BE2C (cell line): ENCODE measurements at regions not wholly inside any gene's neighbourhood (a gene's known extent, or its start where the extent isn't known, plus 50 kb on each side); places are given as distances from the start of the nearest gene placed in this dataset.

Experiments
- DNase-seq: peaks from one replicate; pipeline ENCODE4 v3.0.0-alpha.2; 2020
- H3K27me3 ChIP-seq: fragments of 250-450 bp; sonication (Bioruptor Pico); 2 replicates; pipeline ENCODE4 v1.5.1; 2020; ENCODE audit warnings: mild to moderate bottlenecking
- H3K36me3 ChIP-seq: fragments of 250-450 bp; sonication (Bioruptor Pico); 2 replicates; pipeline ENCODE4 v1.5.1; 2020; ENCODE audit warnings: mild to moderate bottlenecking
- H3K4me1 ChIP-seq: fragments of 250-450 bp; sonication (Bioruptor Pico); 2 replicates; pipeline ENCODE4 v1.5.1; 2020
- H3K4me3 ChIP-seq: 2 replicates; pipeline ENCODE4 v1.5.1; 2011; ENCODE audit warnings: low read depth, low read length
- H3K9me3 ChIP-seq: fragments of 250-450 bp; sonication (Bioruptor Pico); 2 replicates; pipeline ENCODE4 v1.5.1; 2020
- TF ChIP-seq, protein P1 (sequence below): IDR thresholded peaks from 2 replicates; pipeline ENCODE4 v1.5.1; 2012; ENCODE audit warnings: mild to moderate bottlenecking, low read depth, low read length

DNA sequence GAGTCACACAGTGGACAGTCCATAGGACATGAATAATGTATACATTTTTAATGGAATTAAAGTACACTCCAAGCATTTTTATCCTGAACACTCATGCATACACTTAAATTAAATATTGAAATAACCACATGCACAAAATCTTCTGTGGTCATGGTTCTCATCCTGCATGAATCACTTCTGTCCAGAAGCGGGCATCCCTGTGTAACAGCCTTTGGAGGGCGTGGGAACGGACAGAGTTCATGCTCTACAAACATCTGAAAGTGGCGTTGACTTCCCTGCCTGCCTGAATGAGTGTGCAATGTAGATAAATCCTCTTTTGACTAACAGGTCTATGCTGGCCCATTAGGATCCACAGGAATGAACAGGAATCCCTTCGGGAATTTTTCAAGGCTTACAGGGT lies 780.2 kb downstream of the BRD1 start:
- Histone ChIP-seq H3K4me1 (no peaks in the 10 kb centered on the region), H3K27me3 (no peaks in the 10 kb centered on the region), H3K9me3 (no peaks in the 10 kb centered on the region; the same call in 1 of the 2 replicates), H3K4me3 (no peak overlapping the region), H3K36me3 (no peaks in the 10 kb centered on the region)
- DNase-seq = no peak
- TF ChIP-seq, protein P1, sequence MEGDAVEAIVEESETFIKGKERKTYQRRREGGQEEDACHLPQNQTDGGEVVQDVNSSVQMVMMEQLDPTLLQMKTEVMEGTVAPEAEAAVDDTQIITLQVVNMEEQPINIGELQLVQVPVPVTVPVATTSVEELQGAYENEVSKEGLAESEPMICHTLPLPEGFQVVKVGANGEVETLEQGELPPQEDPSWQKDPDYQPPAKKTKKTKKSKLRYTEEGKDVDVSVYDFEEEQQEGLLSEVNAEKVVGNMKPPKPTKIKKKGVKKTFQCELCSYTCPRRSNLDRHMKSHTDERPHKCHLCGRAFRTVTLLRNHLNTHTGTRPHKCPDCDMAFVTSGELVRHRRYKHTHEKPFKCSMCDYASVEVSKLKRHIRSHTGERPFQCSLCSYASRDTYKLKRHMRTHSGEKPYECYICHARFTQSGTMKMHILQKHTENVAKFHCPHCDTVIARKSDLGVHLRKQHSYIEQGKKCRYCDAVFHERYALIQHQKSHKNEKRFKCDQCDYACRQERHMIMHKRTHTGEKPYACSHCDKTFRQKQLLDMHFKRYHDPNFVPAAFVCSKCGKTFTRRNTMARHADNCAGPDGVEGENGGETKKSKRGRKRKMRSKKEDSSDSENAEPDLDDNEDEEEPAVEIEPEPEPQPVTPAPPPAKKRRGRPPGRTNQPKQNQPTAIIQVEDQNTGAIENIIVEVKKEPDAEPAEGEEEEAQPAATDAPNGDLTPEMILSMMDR = no peak

DNA sequence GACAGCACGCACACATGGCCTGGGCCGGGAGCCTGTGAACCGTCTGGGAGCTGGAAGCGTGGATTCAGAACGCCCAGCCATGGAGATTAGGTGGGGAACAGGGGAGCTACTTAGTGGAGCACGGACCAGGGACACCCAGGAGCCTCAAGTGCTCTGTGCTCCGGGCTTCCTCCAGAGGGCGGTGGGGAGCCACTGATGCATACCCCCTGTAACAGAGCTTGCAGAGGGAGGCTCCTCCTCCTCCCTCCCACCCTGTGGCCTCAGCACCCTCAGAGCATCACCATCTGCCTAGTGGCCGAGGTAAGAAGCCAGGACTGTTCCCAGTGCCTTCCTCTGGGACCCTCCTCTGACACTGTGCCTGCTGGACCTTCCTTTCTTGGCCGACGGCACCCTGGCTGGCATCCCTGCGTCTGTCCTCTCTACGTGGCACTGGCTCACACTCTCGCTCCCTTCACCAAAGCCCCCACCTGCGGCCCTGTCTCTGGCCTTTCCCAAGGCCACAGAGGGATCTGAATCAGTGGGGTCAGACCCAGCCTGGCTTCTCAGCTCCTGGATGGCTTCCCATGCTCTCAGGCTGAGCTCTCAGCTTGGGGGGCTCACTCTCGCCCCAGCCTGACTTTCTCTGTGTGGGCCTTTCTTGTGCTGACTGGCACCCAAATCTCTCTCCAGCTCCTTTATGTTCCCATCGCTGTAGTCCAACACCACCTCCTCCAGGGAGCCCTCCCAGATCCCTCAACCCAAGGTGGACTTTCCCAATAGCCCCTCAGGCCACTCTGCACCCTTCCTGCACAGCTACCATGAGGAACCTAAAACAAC lies 780.9 kb downstream of the BRD1 start:
- no peak for DNase-seq
- no peaks in the 10 kb centered on the region for H3K27me3 ChIP-seq
- no peaks in the 10 kb centered on the region; the same call in 1 of the 2 replicates for H3K9me3 ChIP-seq
- TF ChIP-seq, protein P1 = no peak
- no peaks in the 10 kb centered on the region for H3K36me3 ChIP-seq
- no peaks in the 10 kb centered on the region for H3K4me1 ChIP-seq
- no peak overlapping the region for H3K4me3 ChIP-seq

DNA sequence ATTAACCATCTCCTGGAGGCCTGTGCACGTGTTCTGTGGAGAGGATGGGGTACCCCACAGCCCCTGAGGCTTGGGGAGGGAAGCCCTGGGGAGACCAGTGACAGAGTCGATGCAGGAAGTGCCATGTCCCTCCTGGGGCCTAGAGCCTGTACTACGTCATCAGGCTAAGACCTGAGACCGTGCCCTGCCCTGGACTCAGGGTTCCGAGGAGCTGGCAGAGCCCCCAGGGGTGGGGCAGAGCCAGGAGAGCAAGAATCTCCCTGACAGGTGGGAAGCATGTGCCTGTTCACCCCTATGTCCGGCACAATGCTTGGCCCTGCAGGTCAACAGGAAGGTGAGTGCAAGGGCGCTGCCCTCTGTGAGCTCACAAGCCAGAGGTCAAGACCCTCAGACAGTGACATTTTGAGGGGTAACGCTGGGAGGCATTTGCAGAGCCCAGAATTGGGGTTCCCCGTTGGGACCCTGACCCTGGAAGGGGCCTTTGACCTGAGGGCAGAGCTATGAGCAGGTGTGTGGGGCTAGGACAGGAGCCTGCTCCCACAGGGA lies 781.6 kb downstream of the BRD1 start:
- TF ChIP-seq, protein P1 = no peak

DNA sequence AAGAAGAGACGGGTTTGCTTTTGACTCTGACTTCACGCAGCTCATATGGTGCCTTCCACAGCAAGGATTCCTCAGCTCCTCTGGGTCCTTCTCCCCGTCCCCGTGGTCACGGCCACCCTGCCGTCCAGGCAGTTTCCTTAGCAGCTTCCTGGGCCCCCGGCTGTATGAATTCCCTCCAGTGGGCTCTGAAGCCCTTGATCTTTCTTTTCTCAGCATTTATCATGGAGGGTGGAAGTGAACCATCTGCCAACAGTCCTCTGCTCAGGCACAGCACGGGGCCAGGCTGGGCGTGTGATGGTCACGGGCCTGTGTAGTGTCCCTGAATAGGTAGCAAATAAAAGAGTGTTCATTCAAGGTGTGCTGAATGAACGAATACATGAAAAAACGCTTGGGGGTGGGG lies 782.4 kb downstream of the BRD1 start:
- TF ChIP-seq, protein P1 = no peak
- H3K4me1 ChIP-seq = no peaks in the 10 kb centered on the region
- no peak for DNase-seq
- no peak overlapping the region for H3K4me3 ChIP-seq
- no peaks in the 10 kb centered on the region; the same call in 1 of the 2 replicates for H3K9me3 ChIP-seq
- no peaks in the 10 kb centered on the region for H3K36me3 ChIP-seq
- no peaks in the 10 kb centered on the region for H3K27me3 ChIP-seq

More for the DNA sequence above, 781.6 kb downstream of the BRD1 start:
- H3K36me3 ChIP-seq = no peaks in the 10 kb centered on the region
- DNase-seq = no peak
- no peaks in the 10 kb centered on the region for H3K27me3 ChIP-seq
- no peaks in the 10 kb centered on the region; the same call in 1 of the 2 replicates for H3K9me3 ChIP-seq
- H3K4me3 ChIP-seq = no peak overlapping the region
- no peaks in the 10 kb centered on the region for H3K4me1 ChIP-seq

DNA sequence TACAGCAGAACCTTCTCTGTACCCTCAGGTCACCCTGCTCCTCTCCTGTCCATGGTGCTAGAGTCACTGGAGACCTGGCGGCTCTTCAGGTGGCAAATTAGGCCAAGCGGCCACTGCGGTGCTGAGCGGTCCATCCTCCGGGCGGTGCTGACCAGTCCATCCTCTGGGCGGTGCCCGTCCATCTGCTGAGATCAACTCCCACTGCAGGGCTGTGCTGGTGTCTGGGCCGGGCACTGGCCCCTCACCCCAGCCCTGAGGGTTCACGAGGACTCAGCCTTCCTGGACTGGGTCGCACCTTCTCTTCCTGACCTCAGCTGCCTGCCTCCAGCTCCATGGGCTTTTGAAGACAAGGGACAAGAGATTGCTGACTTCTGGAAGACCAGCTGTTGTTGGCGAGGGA lies 782.9 kb downstream of the BRD1 start:
- Histone ChIP-seq H3K36me3 (no peaks in the 10 kb centered on the region), H3K9me3 (no peaks in the 10 kb centered on the region; the same call in 1 of the 2 replicates), H3K4me1 (no peaks in the 10 kb centered on the region), H3K27me3 (no peaks in the 10 kb centered on the region), H3K4me3 (no peak overlapping the region)
- DNase-seq = no peak
- TF ChIP-seq, protein P1 = no peak

DNA sequence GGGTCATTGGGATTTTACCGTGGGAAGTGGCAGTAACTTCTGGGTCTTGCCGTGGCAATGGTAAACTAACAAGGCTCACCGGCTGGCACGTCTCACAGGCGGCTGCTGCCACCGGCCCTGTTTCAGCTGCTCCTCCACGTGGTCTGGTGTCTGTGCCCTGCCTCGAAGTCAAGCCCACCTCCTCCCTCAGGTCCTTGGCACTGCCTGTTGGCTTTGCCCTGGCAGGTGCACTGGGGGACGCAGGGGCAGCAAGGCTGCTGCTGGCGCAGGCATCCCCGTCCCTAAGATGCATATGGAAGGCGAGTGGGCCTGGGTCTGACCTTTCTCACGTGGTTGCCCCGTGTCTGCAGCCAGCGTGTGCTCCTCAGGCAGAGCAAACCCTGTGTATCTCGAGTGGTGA lies 783.6 kb downstream of the BRD1 start:
- H3K4me3 ChIP-seq = no peak overlapping the region
- TF ChIP-seq, protein P1 = no peak
- DNase-seq = no peak
- no peaks in the 10 kb centered on the region for H3K36me3 ChIP-seq
- no peaks in the 10 kb centered on the region for H3K27me3 ChIP-seq
- no peaks in the 10 kb centered on the region for H3K4me1 ChIP-seq
- no peaks in the 10 kb centered on the region; the same call in 1 of the 2 replicates for H3K9me3 ChIP-seq
